ENCODE measurements at regions not wholly inside any gene's neighbourhood (a gene's known extent, or its start where the extent isn't known, plus 50 kb on each side); places are given as distances from the start of the nearest gene placed in this dataset.

DNA sequence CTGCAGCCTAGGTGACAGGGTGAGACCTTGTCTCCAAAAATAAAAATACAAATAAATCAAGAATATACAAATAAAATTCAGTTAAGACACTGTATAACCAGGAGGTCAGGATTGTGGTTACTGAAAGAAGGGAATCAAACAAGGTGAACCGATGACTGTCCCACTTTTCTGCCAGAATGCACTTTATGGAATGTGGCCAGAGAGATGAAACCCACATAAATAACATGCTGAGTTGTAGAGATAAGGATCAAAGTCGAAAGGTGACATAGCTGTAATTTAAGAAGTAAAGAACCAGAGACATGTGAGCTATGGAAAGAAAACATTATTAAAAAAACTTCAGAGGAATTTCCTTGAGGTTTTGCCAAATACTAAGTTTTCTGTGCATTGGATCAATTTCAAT, 1098.2 kb upstream of the USP15 start:
- Histone ChIP-seq H3K27ac (ENCODE audit: low read depth, low read length) (no peak overlapping the region), H3K79me2 (ENCODE audit: control insufficient read depth, low read length) (no peaks in the 10 kb centered on the region), H3K4me3 (ENCODE audit: low read length) (no peak overlapping the region), H3K9me3 (ENCODE audit: control insufficient read depth, insufficient read depth, low read length) (no peaks in the 10 kb centered on the region), H3K4me2 (ENCODE audit: low read length) (no peak overlapping the region), H3F3A (ENCODE audit: control insufficient read depth, insufficient read depth) (no peaks in the 10 kb centered on the region), H3K36me3 (ENCODE audit: control insufficient read depth, low read length) (no peaks in the 10 kb centered on the region), H3K27me3 (ENCODE audit: control insufficient read depth, low read length) (no peaks in the 10 kb centered on the region), H3K9me2 (replicated peaks; ENCODE audit: control insufficient read depth, low read length) (no peaks in the 10 kb centered on the region), H3K4me1 (ENCODE audit: control insufficient read depth, low read length) (no peaks in the 10 kb centered on the region), H4K20me1 (ENCODE audit: control insufficient read depth, insufficient read depth, low read depth, low read length) (no peaks in the 10 kb centered on the region)
- TF ChIP-seq EZH2phosphoT487 (IDR thresholded peaks at IDR 0.05; ENCODE audit: borderline replicate concordance, low read length): no peak
- TF ChIP-seq, protein P1, sequence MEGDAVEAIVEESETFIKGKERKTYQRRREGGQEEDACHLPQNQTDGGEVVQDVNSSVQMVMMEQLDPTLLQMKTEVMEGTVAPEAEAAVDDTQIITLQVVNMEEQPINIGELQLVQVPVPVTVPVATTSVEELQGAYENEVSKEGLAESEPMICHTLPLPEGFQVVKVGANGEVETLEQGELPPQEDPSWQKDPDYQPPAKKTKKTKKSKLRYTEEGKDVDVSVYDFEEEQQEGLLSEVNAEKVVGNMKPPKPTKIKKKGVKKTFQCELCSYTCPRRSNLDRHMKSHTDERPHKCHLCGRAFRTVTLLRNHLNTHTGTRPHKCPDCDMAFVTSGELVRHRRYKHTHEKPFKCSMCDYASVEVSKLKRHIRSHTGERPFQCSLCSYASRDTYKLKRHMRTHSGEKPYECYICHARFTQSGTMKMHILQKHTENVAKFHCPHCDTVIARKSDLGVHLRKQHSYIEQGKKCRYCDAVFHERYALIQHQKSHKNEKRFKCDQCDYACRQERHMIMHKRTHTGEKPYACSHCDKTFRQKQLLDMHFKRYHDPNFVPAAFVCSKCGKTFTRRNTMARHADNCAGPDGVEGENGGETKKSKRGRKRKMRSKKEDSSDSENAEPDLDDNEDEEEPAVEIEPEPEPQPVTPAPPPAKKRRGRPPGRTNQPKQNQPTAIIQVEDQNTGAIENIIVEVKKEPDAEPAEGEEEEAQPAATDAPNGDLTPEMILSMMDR (IDR thresholded peaks at IDR 0.05; ENCODE audit: low read depth, low read length, poor library complexity, severe bottlenecking): no peak

DNA sequence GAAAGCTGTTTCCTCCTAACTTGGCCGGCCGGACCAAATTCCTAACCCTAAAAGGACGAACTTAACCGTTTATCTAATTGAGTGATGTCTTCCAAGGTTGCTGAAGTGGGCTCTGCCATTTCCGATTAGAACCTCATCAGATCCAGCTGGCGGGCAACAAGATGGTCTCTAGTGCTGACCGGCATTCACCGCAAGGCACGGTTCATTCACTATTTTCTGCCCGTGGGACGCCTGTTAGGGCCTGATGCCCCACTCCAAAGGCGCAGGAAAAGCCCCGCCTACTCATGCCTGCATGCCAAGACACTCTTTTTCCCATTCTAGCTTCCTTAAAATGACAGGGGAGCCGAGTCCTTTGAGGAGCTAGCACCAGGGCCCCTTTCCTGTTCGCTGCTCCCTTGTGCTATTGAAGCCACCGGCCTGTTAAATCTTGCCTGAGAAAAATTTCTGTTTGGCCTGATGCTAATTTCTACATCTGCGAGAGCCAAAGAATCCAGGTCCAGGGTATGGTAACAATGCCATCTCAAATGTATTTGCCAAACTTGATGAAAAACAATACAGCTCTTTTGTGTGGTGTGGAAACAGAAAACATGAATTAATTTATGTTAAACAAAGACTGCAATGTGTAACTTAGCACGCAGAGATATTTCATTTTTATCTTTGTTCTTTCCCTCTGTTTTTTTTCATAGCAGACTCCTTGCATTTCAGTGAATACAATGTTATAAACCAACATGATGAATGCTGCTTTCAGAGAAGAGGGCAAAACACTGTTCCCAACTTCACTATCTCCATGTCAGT, 1071.2 kb upstream of the USP15 start:
- TF ChIP-seq, protein P1 (IDR thresholded peaks at IDR 0.05; ENCODE audit: low read depth, low read length, poor library complexity, severe bottlenecking): no peak
- no peak for TF ChIP-seq EZH2phosphoT487 (IDR thresholded peaks at IDR 0.05; ENCODE audit: borderline replicate concordance, low read length)
- Histone ChIP-seq H3F3A (ENCODE audit: control insufficient read depth, insufficient read depth) (no peaks in the 10 kb centered on the region), H3K36me3 (ENCODE audit: control insufficient read depth, low read length) (no peaks in the 10 kb centered on the region), H3K9me2 (replicated peaks; ENCODE audit: control insufficient read depth, low read length) (no peaks in the 10 kb centered on the region), H3K9me3 (ENCODE audit: control insufficient read depth, insufficient read depth, low read length) (no peaks in the 10 kb centered on the region), H3K27ac (ENCODE audit: low read depth, low read length) (no peak overlapping the region), H4K20me1 (ENCODE audit: control insufficient read depth, insufficient read depth, low read depth, low read length) (no peaks in the 10 kb centered on the region), H3K4me3 (ENCODE audit: low read length) (no peak overlapping the region), H3K4me2 (ENCODE audit: low read length) (no peak overlapping the region), H3K4me1 (ENCODE audit: control insufficient read depth, low read length) (no peaks in the 10 kb centered on the region), H3K79me2 (ENCODE audit: control insufficient read depth, low read length) (no peaks in the 10 kb centered on the region), H3K27me3 (ENCODE audit: control insufficient read depth, low read length) (no peaks in the 10 kb centered on the region)

DNA sequence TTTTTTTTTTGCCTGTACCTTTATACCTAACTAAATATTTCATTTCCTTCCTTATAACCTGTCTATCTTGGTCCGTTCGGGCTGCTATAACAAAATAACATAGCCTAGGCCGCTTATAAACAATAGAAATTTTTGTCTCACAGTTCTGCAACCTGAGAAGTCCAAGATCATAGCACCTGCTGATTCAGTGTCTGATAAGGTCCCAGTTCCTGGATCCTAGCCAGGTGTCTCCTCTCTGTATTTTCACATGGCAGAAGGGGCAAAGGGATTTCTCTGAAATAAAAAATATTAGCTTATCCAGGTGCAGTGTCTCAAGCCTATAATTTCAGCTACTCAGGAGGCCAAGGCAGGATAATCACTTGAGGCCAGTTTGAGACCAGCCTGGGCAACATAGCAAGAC, 1046.6 kb upstream of the USP15 start:
- TF ChIP-seq, protein P1 (IDR thresholded peaks at IDR 0.05; ENCODE audit: low read depth, low read length, poor library complexity, severe bottlenecking): no peak
- TF ChIP-seq EZH2phosphoT487 (IDR thresholded peaks at IDR 0.05; ENCODE audit: borderline replicate concordance, low read length): no peak
- Histone ChIP-seq H3K36me3 (ENCODE audit: control insufficient read depth, low read length) (no peaks in the 10 kb centered on the region), H4K20me1 (ENCODE audit: control insufficient read depth, insufficient read depth, low read depth, low read length) (no peaks in the 10 kb centered on the region), H3K4me3 (ENCODE audit: low read length) (no peak overlapping the region), H3F3A (ENCODE audit: control insufficient read depth, insufficient read depth) (no peaks in the 10 kb centered on the region), H3K4me2 (ENCODE audit: low read length) (no peak overlapping the region), H3K4me1 (ENCODE audit: control insufficient read depth, low read length) (no peaks in the 10 kb centered on the region), H3K27ac (ENCODE audit: low read depth, low read length) (no peak overlapping the region), H3K79me2 (ENCODE audit: control insufficient read depth, low read length) (no peaks in the 10 kb centered on the region), H3K27me3 (ENCODE audit: control insufficient read depth, low read length) (no peaks in the 10 kb centered on the region), H3K9me2 (replicated peaks; ENCODE audit: control insufficient read depth, low read length) (no peaks in the 10 kb centered on the region), H3K9me3 (ENCODE audit: control insufficient read depth, insufficient read depth, low read length) (no peaks in the 10 kb centered on the region)

Measured in DOHH2 (cell line).